ENCODE measurements at regions not wholly inside any gene's neighbourhood (a gene's known extent, or its start where the extent isn't known, plus 50 kb on each side); places are given as distances from the start of the nearest gene placed in this dataset.

- TF ChIP-seq POLR2A (IDR thresholded peaks at IDR 0.05) = no peak
- no peak for TF ChIP-seq CTCF (IDR thresholded peaks at IDR 0.05)
- no peak for TF ChIP-seq EP300 (IDR thresholded peaks at IDR 0.05)
- TF ChIP-seq POLR2AphosphoS5 (IDR thresholded peaks at IDR 0.05) = no peak
Observed at GRCh38 chr2:9114458-9114857, 92.2 kb upstream of the ASAP2 start.

Measured in upper lobe of left lung (tissue), 4 donors.